MCF 10A (cell line): ENCODE measurements at regions not wholly inside any gene's neighbourhood (a gene's known extent, or its start where the extent isn't known, plus 50 kb on each side); places are given as distances from the start of the nearest gene placed in this dataset.

ENCODE experiments used
- BruUV-seq: library from RNA; stranded (reverse); fragments of 400-500 nt; replicated peaks from 2 replicates; lab custom pipeline; 2021; lab: Mats Ljungman, UMichigan
- CTCF ChIA-PET: fragments of 300-600 bp; sonication (Branson Sonifier 250); formaldehyde crosslinking; extraction: SDS; loops from one replicate; lab custom pipeline; 2021; ENCODE audit warnings: antibody characterized with exemption, inconsistent platforms; lab: Yijun Ruan, JAX
- POLR2A ChIA-PET: fragments of 300-600, 350-650 bp; sonication (Branson Sonifier 250); formaldehyde crosslinking; extraction: SDS; loops from one replicate; lab custom pipeline; 2020; ENCODE audit warnings: antibody characterized with exemption, inconsistent platforms; lab: Yijun Ruan, JAX
- DNase-seq: peaks from one replicate; pipeline ENCODE4 v3.0.0-alpha.2; 2018; ENCODE audit not compliant: unreplicated experiment
- H3K27ac Mint-ChIP-seq: one replicate; pipeline ENCODE4 v1.8.0; 2022; ENCODE audit warnings: mild to moderate bottlenecking, low read depth, mixed read lengths; ENCODE audit not compliant: unreplicated experiment
- H3K27me3 Mint-ChIP-seq: one replicate; pipeline ENCODE4 v1.8.0; 2022; ENCODE audit warnings: mixed read lengths; ENCODE audit not compliant: insufficient read depth, unreplicated experiment
- H3K36me3 Mint-ChIP-seq: one replicate; pipeline ENCODE4 v1.8.0; 2022; ENCODE audit warnings: mild to moderate bottlenecking, moderate library complexity, mixed read lengths; ENCODE audit not compliant: insufficient read depth, unreplicated experiment
- H3K4me1 Mint-ChIP-seq: one replicate; pipeline ENCODE4 v1.8.0; 2022; ENCODE audit warnings: mixed read lengths; ENCODE audit not compliant: insufficient read depth, unreplicated experiment
- H3K4me3 Mint-ChIP-seq: one replicate; pipeline ENCODE4 v1.8.0; 2022; ENCODE audit warnings: mild to moderate bottlenecking, moderate library complexity, mixed read lengths; ENCODE audit not compliant: unreplicated experiment
- H3K9me3 Mint-ChIP-seq: one replicate; pipeline ENCODE4 v1.8.0; 2022; ENCODE audit warnings: mixed read lengths; ENCODE audit not compliant: unreplicated experiment
- intact Hi-C: fragments of 100-400 bp; cut with micrococcal nuclease; formaldehyde crosslinking; loops from 2 replicates; pipeline ENCODE4 v1.14.1; 2022
- TF ChIP-seq, protein P1 (sequence below): fragments of 200-600 bp; IDR thresholded peaks from one replicate; pipeline ENCODE4 v1.8.0; 2022; ENCODE audit warnings: antibody characterized with exemption, mild to moderate bottlenecking; ENCODE audit not compliant: unreplicated experiment

DNA sequence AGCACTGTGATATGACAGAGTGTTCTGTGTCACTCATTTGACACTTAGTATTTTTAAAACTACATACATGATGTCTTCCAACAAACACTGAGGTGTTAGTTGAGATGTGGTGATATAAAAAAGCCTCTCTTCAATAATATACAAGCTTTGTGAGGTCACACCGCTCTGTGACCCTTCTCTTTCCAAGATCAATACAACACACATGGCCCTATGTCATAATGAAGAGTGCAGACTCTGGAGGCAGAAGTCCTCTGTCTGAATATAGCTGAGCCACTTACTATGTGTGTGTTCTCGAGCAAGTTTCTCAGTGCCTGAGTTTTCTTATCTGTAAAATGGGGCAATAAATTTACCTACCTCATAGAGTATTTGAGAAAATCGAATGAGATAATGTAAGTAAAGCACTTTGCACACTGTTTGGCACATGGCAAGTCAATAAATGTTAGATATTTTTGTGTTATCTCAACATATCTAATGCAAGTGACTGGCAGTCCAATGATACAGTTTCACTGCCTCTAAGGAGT is 499.0 kb upstream of the MARCKS start:
- intact Hi-C loops: no loop called here
- CTCF ChIA-PET: interaction anchor here (0.5 kb wide), 1 partner anchor 92 kb away, joined by 3 read pairs; no protein-coding TSS in a partner anchor
- DNase-seq: no peak
- Mint-ChIP-seq H3K9me3 (peaks cover 3% of the 10 kb centered on the region), H3K27me3 (no peaks in the 10 kb centered on the region), H3K27ac (no peak overlapping the region), H3K36me3 (no peaks in the 10 kb centered on the region), H3K4me3 (no peak overlapping the region), H3K4me1 (peaks cover 29% of the 10 kb centered on the region)
- POLR2A ChIA-PET: interaction anchor here (0.7 kb wide), 1 partner anchor 371 kb away, joined by 3 read pairs; no protein-coding TSS in a partner anchor
- no TSS peak for BruUV-seq
- TF ChIP-seq, protein P1, sequence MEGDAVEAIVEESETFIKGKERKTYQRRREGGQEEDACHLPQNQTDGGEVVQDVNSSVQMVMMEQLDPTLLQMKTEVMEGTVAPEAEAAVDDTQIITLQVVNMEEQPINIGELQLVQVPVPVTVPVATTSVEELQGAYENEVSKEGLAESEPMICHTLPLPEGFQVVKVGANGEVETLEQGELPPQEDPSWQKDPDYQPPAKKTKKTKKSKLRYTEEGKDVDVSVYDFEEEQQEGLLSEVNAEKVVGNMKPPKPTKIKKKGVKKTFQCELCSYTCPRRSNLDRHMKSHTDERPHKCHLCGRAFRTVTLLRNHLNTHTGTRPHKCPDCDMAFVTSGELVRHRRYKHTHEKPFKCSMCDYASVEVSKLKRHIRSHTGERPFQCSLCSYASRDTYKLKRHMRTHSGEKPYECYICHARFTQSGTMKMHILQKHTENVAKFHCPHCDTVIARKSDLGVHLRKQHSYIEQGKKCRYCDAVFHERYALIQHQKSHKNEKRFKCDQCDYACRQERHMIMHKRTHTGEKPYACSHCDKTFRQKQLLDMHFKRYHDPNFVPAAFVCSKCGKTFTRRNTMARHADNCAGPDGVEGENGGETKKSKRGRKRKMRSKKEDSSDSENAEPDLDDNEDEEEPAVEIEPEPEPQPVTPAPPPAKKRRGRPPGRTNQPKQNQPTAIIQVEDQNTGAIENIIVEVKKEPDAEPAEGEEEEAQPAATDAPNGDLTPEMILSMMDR: no peak

DNA sequence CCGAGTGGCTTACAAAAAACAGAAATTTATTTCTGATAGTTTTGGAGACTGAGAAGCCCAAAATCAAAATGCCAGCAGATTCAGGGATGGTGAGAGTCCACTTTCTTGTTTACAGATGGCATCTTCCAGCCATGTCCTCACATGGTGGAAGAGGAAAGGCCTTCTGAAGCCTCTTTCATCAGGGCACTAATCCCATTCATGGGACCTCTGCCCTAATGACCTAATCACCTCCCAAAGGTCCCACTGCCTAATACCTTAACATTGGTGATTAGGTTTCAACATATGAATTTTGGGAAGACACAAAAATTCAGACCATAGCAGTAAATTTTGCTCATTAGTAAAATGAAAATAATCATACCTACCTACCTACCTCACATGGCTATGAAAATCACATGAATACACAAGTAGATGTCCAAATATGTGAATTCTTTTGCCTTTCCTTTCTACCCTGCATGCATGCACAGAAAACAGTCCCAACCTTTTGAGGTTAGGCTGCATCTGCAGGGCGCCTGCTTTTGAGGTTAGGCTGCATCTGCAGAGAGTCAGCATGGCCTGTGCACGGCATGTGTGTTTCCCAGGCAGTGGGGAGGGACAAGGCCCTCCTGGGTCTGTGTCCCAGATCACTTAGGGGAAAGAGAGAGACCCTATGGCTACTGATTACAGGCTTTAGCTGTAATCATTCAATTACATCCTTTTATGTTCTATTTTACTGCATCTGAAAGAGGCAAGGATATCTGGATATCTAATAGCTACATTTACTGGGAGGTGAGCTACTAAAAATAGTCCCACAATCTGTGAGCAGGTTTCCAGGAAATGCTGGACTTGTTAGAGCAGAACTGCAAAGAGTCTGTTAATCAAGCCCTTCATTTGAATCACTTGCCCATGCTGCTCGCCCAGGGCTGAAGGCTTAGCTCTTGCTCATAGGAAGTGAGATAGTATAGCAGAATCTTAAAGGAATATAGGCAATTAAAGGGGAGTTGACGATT is 497.7 kb upstream of the MARCKS start:
- Mint-ChIP-seq H3K36me3 (no peaks in the 10 kb centered on the region), H3K4me1 (peaks cover 30% of the 10 kb centered on the region), H3K9me3 (peaks cover 8% of the 10 kb centered on the region), H3K27me3 (no peaks in the 10 kb centered on the region), H3K27ac (peak overlapping the region; percentile 53), H3K4me3 (no peak overlapping the region)
- DNase-seq: peak; percentile 36
- ChIA-PET CTCF (no interaction called here), POLR2A (interaction anchor here (1.0 to 1.4 kb wide), 2 partner anchors 7 to 220 kb away, joined by 3 to 5 read pairs; no protein-coding TSS in a partner anchor)
- intact Hi-C loops: no loop called here
- TF ChIP-seq, protein P1: no peak
- BruUV-seq: no TSS peak

DNA sequence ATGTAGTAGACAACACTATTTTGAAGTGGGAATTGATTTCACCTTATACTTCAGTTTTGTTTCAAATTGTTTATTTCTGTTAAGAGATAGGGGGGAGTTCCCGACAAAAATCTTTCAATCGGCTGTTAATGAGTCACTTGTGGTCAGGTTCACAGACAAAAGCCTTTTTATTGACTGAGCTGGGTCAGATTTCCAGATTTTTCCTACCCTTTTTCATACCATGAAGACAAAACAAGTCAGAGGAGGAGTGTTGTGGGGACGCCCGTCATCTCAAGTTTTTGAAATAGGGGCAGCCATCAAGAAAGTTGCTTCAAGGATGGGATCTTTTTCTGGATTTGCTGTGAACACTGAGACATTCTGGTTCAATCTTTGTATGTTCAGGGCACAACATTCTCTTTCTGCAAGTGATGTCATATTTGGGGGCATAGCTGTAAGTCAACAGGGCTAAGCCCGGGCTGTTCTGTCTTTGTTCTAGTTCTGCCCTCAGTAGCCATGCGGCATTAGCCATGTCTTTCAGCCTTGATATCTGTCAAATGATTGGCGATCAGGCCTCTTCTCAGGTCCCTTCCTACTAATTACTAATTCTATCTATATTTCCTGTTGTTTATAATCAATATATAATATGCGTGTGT is 496.0 kb upstream of the MARCKS start:
- Mint-ChIP-seq H3K4me1 (peaks cover 30% of the 10 kb centered on the region), H3K4me3 (no peak overlapping the region), H3K36me3 (no peaks in the 10 kb centered on the region), H3K27me3 (no peaks in the 10 kb centered on the region), H3K27ac (peak overlapping the region; percentile 95), H3K9me3 (peaks cover 8% of the 10 kb centered on the region)
- ChIA-PET POLR2A (interaction anchor here (0.7 to 1.4 kb wide), 3 partner anchors 9 to 75 kb away, joined by 3 to 4 read pairs (median 3); no protein-coding TSS in a partner anchor), CTCF (no interaction called here)
- intact Hi-C loops: no loop called here
- TF ChIP-seq, protein P1: no peak
- BruUV-seq: no TSS peak
- peak; percentile 47 for DNase-seq
